Endothelial cell of umbilical vein (primary cell): ENCODE measurements at regions not wholly inside any gene's neighbourhood (a gene's known extent, or its start where the extent isn't known, plus 50 kb on each side); places are given as distances from the start of the nearest gene placed in this dataset.

Source experiments
- BruUV-seq: library from RNA; stranded (reverse); fragments of 400-500 nt; replicated peaks from 2 replicates; lab custom pipeline; 2021; lab: Mats Ljungman, UMichigan
- CTCF ChIA-PET: fragments of 300-600, 350-600 bp; sonication (Branson Sonifier 250); formaldehyde crosslinking; loops from one replicate; lab custom pipeline; 2021; ENCODE audit warnings: antibody characterized with exemption, inconsistent platforms; lab: Charles Lee
- POLR2A ChIA-PET: fragments of 300-600, 350-600 bp; sonication (Branson Sonifier 250); formaldehyde crosslinking; loops from one replicate; lab custom pipeline; 2021; ENCODE audit warnings: antibody characterized with exemption, inconsistent platforms; lab: Charles Lee
- DNase-seq: peaks from one replicate; pipeline ENCODE4 v3.0.0-alpha.2; 2011; ENCODE audit warnings: low read depth, low spot score
- FAIRE-seq: peaks from 2 replicates; lab custom pipeline; 2011; peaks lifted over from hg19 to GRCh38; lab: Jason Lieb, UNC
- H2AFZ ChIP-seq: 2 replicates; pipeline ENCODE4 v1.6.0; 2012; ENCODE audit warnings: low read depth, low read length, control low read depth, inconsistent platforms
- H3K27ac ChIP-seq: 2 replicates; pipeline ENCODE4 v1.5.1; 2011; ENCODE audit warnings: low read depth, mild to moderate bottlenecking, control low read depth, low read length, moderate library complexity; ENCODE audit not compliant: insufficient read depth
- H3K27me3 ChIP-seq, 2 experiments: 2 replicates each; pipeline versions ENCODE4 v1.6.0 to v1.6.1; 2011; ENCODE audit warnings: low read length in 2 of 2, mixed read lengths in 1 of 2; ENCODE audit not compliant: control insufficient read depth in 2 of 2, insufficient read depth in 2 of 2
- H3K36me3 ChIP-seq, 2 experiments: 2 replicates in 1 of 2; 3 replicates in 1 of 2; pipeline ENCODE4 v1.5.1; 2011; ENCODE audit warnings: low read length in 2 of 2, mild to moderate bottlenecking in 1 of 2, moderate library complexity in 1 of 2; ENCODE audit not compliant: control insufficient read depth in 2 of 2, insufficient read depth in 2 of 2; ENCODE audit errors: extremely low read depth in 1 of 2
- H3K4me1 ChIP-seq: 3 replicates; pipeline ENCODE4 v1.5.1; 2011; ENCODE audit warnings: mild to moderate bottlenecking, low read length; ENCODE audit not compliant: control insufficient read depth, insufficient read depth; ENCODE audit errors: extremely low read depth
- H3K4me2 ChIP-seq: 2 replicates; pipeline ENCODE4 v1.6.1; 2011; ENCODE audit warnings: low read length, control low read depth, mixed read lengths; ENCODE audit not compliant: insufficient read depth
- H3K4me3 ChIP-seq, 3 experiments: fragments of 200-600 bp in 1 of 3; sonication (generic), shearing (Covaris generic) in 1 of 3; replicated peaks in 1 of 3; 2 replicates each; pipeline ENCODE4 v1.5.1; 2011 to 2016; ENCODE audit warnings: control low read depth in 3 of 3, low read length in 3 of 3, mild to moderate bottlenecking in 2 of 3, inconsistent platforms in 1 of 3, low read depth in 1 of 3, moderate library complexity in 1 of 3; ENCODE audit not compliant: insufficient read depth in 1 of 3
- H3K79me2 ChIP-seq: 2 replicates; pipeline ENCODE4 v1.6.0; 2012; ENCODE audit warnings: low read length, inconsistent platforms; ENCODE audit not compliant: control insufficient read depth, insufficient read depth
- H3K9ac ChIP-seq: replicated peaks from 2 replicates; pipeline ENCODE3; 2011; ENCODE audit warnings: low read length, control low read depth; ENCODE audit not compliant: insufficient read depth; ENCODE audit errors: extremely low read depth
- H3K9me1 ChIP-seq: replicated peaks from 3 replicates; pipeline ENCODE4 v1.6.0; 2011; ENCODE audit warnings: mild to moderate bottlenecking, low read length; ENCODE audit not compliant: control insufficient read depth, insufficient read depth; ENCODE audit errors: extremely low read depth
- H3K9me3 ChIP-seq: replicated peaks from 2 replicates; pipeline ENCODE4 v1.5.1; 2012; ENCODE audit warnings: low read length, inconsistent platforms; ENCODE audit not compliant: control insufficient read depth, insufficient read depth
- H4K20me1 ChIP-seq: replicated peaks from 2 replicates; pipeline ENCODE3; 2011; ENCODE audit warnings: mild to moderate bottlenecking, low read length; ENCODE audit not compliant: control insufficient read depth, insufficient read depth; ENCODE audit errors: extremely low read depth
- CTCF ChIP-seq, 2 donors: IDR thresholded peaks; 1 replicate in 1 of 2; 2 replicates in 1 of 2; pipeline ENCODE4 v1.5.1; 2011; ENCODE audit warnings: low read length in 2 of 2, mild to moderate bottlenecking in 2 of 2, moderate library complexity in 2 of 2, control low read depth in 1 of 2, inconsistent platforms in 1 of 2, low read depth in 1 of 2; ENCODE audit not compliant: insufficient read depth in 1 of 2; ENCODE audit errors: extremely low read depth in 1 of 2
- EZH2 ChIP-seq: IDR thresholded peaks from 2 replicates; pipeline ENCODE4 v1.6.1; 2012; ENCODE audit warnings: borderline replicate concordance, low read depth, mild to moderate bottlenecking, moderate library complexity, low read length, inconsistent platforms; ENCODE audit not compliant: severe bottlenecking
- FOS ChIP-seq: IDR thresholded peaks from 2 replicates; pipeline ENCODE4 v1.6.1; 2011; ENCODE audit warnings: mild to moderate bottlenecking, low read length, moderate library complexity, borderline replicate concordance; ENCODE audit not compliant: insufficient read depth
- GATA2 ChIP-seq: IDR thresholded peaks from 2 replicates; pipeline ENCODE4 v1.7.0; 2011; ENCODE audit warnings: low read depth, mild to moderate bottlenecking, moderate library complexity, mixed read lengths, low read length; ENCODE audit not compliant: insufficient read length, insufficient read depth
- JUN ChIP-seq: IDR thresholded peaks from 2 replicates; pipeline ENCODE4 v1.6.1; 2011; ENCODE audit warnings: borderline replicate concordance, low read depth; ENCODE audit not compliant: insufficient read length, insufficient read depth
- MYC ChIP-seq: IDR thresholded peaks from one replicate; pipeline ENCODE4 v1.6.1; 2011; ENCODE audit warnings: mild to moderate bottlenecking, low read depth, low read length
- POLR2A ChIP-seq: IDR thresholded peaks from 2 replicates; pipeline ENCODE4 v1.6.1; 2012; ENCODE audit warnings: low read depth, mild to moderate bottlenecking, control low read depth, low read length
- POLR2AphosphoS5 ChIP-seq: IDR thresholded peaks from 2 replicates; pipeline ENCODE4 v1.6.1; 2012; ENCODE audit warnings: low read depth, mild to moderate bottlenecking, control low read depth, low read length, moderate library complexity; ENCODE audit not compliant: insufficient read depth
- dilution Hi-C: fragments of 300-500 bp; cut with MboI; formaldehyde crosslinking; loops from one replicate; pipeline ENCODE4 v1.15.0; 2019; ENCODE audit warnings: low sequenced_read_pairs; ENCODE audit not compliant: extremely low pct_ligation_motif_present
- intact Hi-C: fragments of 100-400 bp; cut with micrococcal nuclease; formaldehyde crosslinking; loops from one replicate; pipeline ENCODE4 v1.10.0; 2022
- TF ChIP-seq, protein P1 (sequence below): IDR thresholded peaks from 2 replicates; pipeline ENCODE4 v1.6.1; 2011; ENCODE audit not compliant: insufficient read depth, insufficient read length

GRCh38 chr10:88174391-88174790 lies 311.0 kb downstream of the PTEN start:
- no peaks in the 10 kb centered on the region for H3K36me3 ChIP-seq
- no TSS peak for BruUV-seq
- no peak overlapping the region for H2AFZ ChIP-seq
- no peaks in the 10 kb centered on the region for H3K27me3 ChIP-seq
- no peak for FAIRE-seq
- H3K4me2 ChIP-seq = no peak overlapping the region
- H3K9me1 ChIP-seq = no peaks in the 10 kb centered on the region
- intact Hi-C loops = no loop called here
- POLR2A ChIA-PET = no interaction called here
- TF ChIP-seq EZH2 (no peak), CTCF (IDR thresholded peaks at IDR 0.05; ENCODE audit: extremely low read depth in 1 of 2, insufficient read depth in 1 of 2, low read depth in 1 of 2, low read length in 2 of 2) (no peak), JUN (no peak), POLR2A (no peak), POLR2AphosphoS5 (no peak), MYC (no peak), FOS (no peak), GATA2 (no peak)
- TF ChIP-seq, protein P1, sequence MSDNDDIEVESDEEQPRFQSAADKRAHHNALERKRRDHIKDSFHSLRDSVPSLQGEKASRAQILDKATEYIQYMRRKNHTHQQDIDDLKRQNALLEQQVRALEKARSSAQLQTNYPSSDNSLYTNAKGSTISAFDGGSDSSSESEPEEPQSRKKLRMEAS = no peak
- no peaks in the 10 kb centered on the region for H3K79me2 ChIP-seq
- H3K9ac ChIP-seq = no peak overlapping the region
- CTCF ChIA-PET = interaction anchor here (1.7 kb wide), 1 partner anchor 13 kb away, joined by 4 read pairs; no protein-coding TSS in a partner anchor
- no peaks in the 10 kb centered on the region for H4K20me1 ChIP-seq
- H3K9me3 ChIP-seq = no peaks in the 10 kb centered on the region
- no peak for DNase-seq
- no peak overlapping the region for H3K27ac ChIP-seq
- dilution Hi-C loops = no loop called here
- H3K4me1 ChIP-seq = no peaks in the 10 kb centered on the region
- no peak overlapping the region for H3K4me3 ChIP-seq
